HL-60 (cell line): ENCODE measurements at regions not wholly inside any gene's neighbourhood (a gene's known extent, or its start where the extent isn't known, plus 50 kb on each side); places are given as distances from the start of the nearest gene placed in this dataset.
"Not testable (repeated sequence)": the region's sequence is repeated elsewhere in the genome, so short reads cannot be mapped to it uniquely, and the experiment has no call there.

ENCODE experiments used
- DNase-seq, 2 experiments: peaks; one replicate each; pipeline ENCODE4 v3.0.0-alpha.2; 2010 to 2020; ENCODE audit warnings: low read depth in 1 of 2, low spot score in 1 of 2
- H3K27ac ChIP-seq: fragments of 250-450 bp; sonication (Bioruptor Pico); replicated peaks from 2 replicates; pipeline ENCODE4 v1.5.1; 2020; ENCODE audit warnings: mild to moderate bottlenecking, moderate library complexity
- H3K27me3 ChIP-seq: fragments of 250-450 bp; sonication (Bioruptor Pico); 2 replicates; pipeline ENCODE4 v1.5.1; 2021; ENCODE audit warnings: mild to moderate bottlenecking, moderate library complexity; ENCODE audit not compliant: insufficient read depth, poor library complexity, severe bottlenecking
- H3K4me3 ChIP-seq: replicated peaks from 2 replicates; pipeline ENCODE4 v1.5.1; 2011; ENCODE audit warnings: mild to moderate bottlenecking, control low read depth, low read length; ENCODE audit not compliant: insufficient read depth
- CTCF ChIP-seq: IDR thresholded peaks from one replicate; pipeline ENCODE4 v1.5.1; 2011; ENCODE audit warnings: low read length, control low read depth, inconsistent platforms; ENCODE audit not compliant: insufficient read depth
- GABPA ChIP-seq: IDR thresholded peaks from 2 replicates; pipeline ENCODE4 v1.6.1; 2012; ENCODE audit warnings: low read depth
- POLR2AphosphoS5 ChIP-seq: IDR thresholded peaks from 2 replicates; pipeline ENCODE4 v1.6.1; 2012; ENCODE audit warnings: low read depth
- REST ChIP-seq: IDR thresholded peaks from 2 replicates; pipeline ENCODE4 v1.6.1; 2012; ENCODE audit warnings: low read depth; ENCODE audit not compliant: insufficient replicate concordance
- SPI1 ChIP-seq: IDR thresholded peaks from 2 replicates; pipeline ENCODE4 v1.6.1; 2012; ENCODE audit warnings: low read depth, mild to moderate bottlenecking, borderline replicate concordance

- TF ChIP-seq SPI1 (no peak), REST (no peak), CTCF (no peak), POLR2AphosphoS5 (no peak), GABPA (no peak)
Measured at GRCh38 chr2:163039266-163039665, 200.7 kb upstream of the KCNH7 start.

GRCh38 chr2:163028807-163029206 is 190.2 kb upstream of the KCNH7 start:
- H3K4me3 ChIP-seq: no peak overlapping the region
- H3K27ac ChIP-seq: no peak overlapping the region
- TF ChIP-seq POLR2AphosphoS5 (no peak), SPI1 (no peak), GABPA (no peak), REST (no peak), CTCF (no peak)
- DNase-seq: no peak
- H3K27me3 ChIP-seq: no peaks in the 10 kb centered on the region

More at GRCh38 chr2:163039266-163039665, 200.7 kb upstream of the KCNH7 start:
- Histone ChIP-seq H3K4me3 (no peak overlapping the region), H3K27me3 (no peaks in the 10 kb centered on the region), H3K27ac (no peak overlapping the region)
- DNase-seq: no peak

- H3K4me3 ChIP-seq, DNase-seq, H3K27me3 ChIP-seq, H3K27ac ChIP-seq: not testable (repeated sequence)
Measured at GRCh38 chr2:163026136-163026775, 187.7 kb upstream of the KCNH7 start.

- H3K27me3 ChIP-seq, H3K4me3 ChIP-seq, DNase-seq, H3K27ac ChIP-seq: not testable (repeated sequence)
Measured at GRCh38 chr2:163016882-163017281, 178.3 kb upstream of the KCNH7 start.

GRCh38 chr2:163011000-163011399 is 172.4 kb upstream of the KCNH7 start:
- DNase-seq: no peak
- H3K27ac ChIP-seq: no peak overlapping the region
- no peak overlapping the region for H3K4me3 ChIP-seq
- TF ChIP-seq SPI1 (no peak), CTCF (no peak), REST (no peak), GABPA (no peak), POLR2AphosphoS5 (no peak)
- H3K27me3 ChIP-seq: no peaks in the 10 kb centered on the region
